Skin of body (tissue), 1 donor: ENCODE measurements at regions not wholly inside any gene's neighbourhood (a gene's known extent, or its start where the extent isn't known, plus 50 kb on each side); places are given as distances from the start of the nearest gene placed in this dataset.

Experiments used
- DNase-seq: peaks from one replicate; lab custom pipeline; 2025; lab: John Stamatoyannopoulos, UW

- no peak for DNase-seq
Measured at GRCh38 chr1:232209357-232209756, 420.6 kb downstream of the SIPA1L2 start.

GRCh38 chr1:232207073-232207866 lies 422.7 kb downstream of the SIPA1L2 start:
- peak; percentile 53 for DNase-seq

GRCh38 chr1:232204269-232204668 lies 425.7 kb downstream of the SIPA1L2 start:
- DNase-seq = no peak

- DNase-seq = no peak
Measured at GRCh38 chr1:232201024-232201423, 428.9 kb downstream of the SIPA1L2 start.

GRCh38 chr1:232196042-232196441 lies 433.9 kb downstream of the SIPA1L2 start:
- no peak for DNase-seq

GRCh38 chr1:232194424-232194823 lies 435.5 kb downstream of the SIPA1L2 start:
- DNase-seq = no peak

- no peak for DNase-seq
Measured at GRCh38 chr1:232193451-232193783, 436.5 kb downstream of the SIPA1L2 start.

GRCh38 chr1:232192781-232193450 lies 437.0 kb downstream of the SIPA1L2 start:
- no peak for DNase-seq

- DNase-seq = no peak
Measured at GRCh38 chr1:232191560-232191959, 438.4 kb downstream of the SIPA1L2 start.

- no peak for DNase-seq
Measured at GRCh38 chr1:232188318-232188717, 441.6 kb downstream of the SIPA1L2 start.

GRCh38 chr1:232186931-232187330 lies 443.0 kb downstream of the SIPA1L2 start:
- DNase-seq = no peak

GRCh38 chr1:232184561-232185530 lies 445.1 kb downstream of the SIPA1L2 start:
- no peak for DNase-seq

- DNase-seq = no peak
Measured at GRCh38 chr1:232183802-232184201, 446.1 kb downstream of the SIPA1L2 start.

- no peak for DNase-seq
Measured at GRCh38 chr1:232183266-232183800, 446.6 kb downstream of the SIPA1L2 start.

GRCh38 chr1:232182236-232182635 lies 447.7 kb downstream of the SIPA1L2 start:
- no peak for DNase-seq

GRCh38 chr1:232180779-232181136 lies 449.2 kb downstream of the SIPA1L2 start:
- DNase-seq = no peak

GRCh38 chr1:232179896-232180778 lies 449.8 kb downstream of the SIPA1L2 start:
- no peak for DNase-seq

- DNase-seq = no peak
Measured at GRCh38 chr1:232178191-232178590, 451.7 kb downstream of the SIPA1L2 start.

- no peak for DNase-seq
Measured at GRCh38 chr1:232177438-232177837, 452.5 kb downstream of the SIPA1L2 start.

GRCh38 chr1:232176222-232176621 lies 453.7 kb downstream of the SIPA1L2 start:
- DNase-seq = no peak

GRCh38 chr1:232174306-232174705 lies 455.6 kb downstream of the SIPA1L2 start:
- DNase-seq = no peak
